ENCODE measurements at regions not wholly inside any gene's neighbourhood (a gene's known extent, or its start where the extent isn't known, plus 50 kb on each side); places are given as distances from the start of the nearest gene placed in this dataset.

DNA sequence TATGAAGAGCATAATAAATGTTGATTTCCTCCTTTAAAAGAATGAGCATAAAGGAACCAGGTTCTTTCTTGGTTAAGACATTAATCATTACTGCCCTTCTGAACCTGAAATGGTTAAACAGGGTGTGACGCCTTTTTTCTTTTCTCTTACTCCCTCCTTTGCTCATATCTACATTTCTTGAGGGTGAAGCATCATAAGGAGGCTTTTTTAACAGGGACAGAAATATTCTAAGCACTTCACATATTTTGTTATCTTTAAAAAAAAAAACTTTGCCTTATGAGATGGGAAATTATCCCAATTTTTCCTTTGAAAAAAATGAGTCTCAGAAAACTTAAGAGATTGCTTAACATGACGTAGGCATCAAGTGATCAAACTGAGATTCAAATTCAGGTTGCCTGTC, 1036.3 kb upstream of the TENM4 start:
- TF ChIP-seq, protein P1, sequence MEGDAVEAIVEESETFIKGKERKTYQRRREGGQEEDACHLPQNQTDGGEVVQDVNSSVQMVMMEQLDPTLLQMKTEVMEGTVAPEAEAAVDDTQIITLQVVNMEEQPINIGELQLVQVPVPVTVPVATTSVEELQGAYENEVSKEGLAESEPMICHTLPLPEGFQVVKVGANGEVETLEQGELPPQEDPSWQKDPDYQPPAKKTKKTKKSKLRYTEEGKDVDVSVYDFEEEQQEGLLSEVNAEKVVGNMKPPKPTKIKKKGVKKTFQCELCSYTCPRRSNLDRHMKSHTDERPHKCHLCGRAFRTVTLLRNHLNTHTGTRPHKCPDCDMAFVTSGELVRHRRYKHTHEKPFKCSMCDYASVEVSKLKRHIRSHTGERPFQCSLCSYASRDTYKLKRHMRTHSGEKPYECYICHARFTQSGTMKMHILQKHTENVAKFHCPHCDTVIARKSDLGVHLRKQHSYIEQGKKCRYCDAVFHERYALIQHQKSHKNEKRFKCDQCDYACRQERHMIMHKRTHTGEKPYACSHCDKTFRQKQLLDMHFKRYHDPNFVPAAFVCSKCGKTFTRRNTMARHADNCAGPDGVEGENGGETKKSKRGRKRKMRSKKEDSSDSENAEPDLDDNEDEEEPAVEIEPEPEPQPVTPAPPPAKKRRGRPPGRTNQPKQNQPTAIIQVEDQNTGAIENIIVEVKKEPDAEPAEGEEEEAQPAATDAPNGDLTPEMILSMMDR (IDR thresholded peaks at IDR 0.05) = no peak
- TF ChIP-seq POLR2A (IDR thresholded peaks at IDR 0.05) = no peak
